HEK293 (cell line): ENCODE measurements at regions not wholly inside any gene's neighbourhood (a gene's known extent, or its start where the extent isn't known, plus 50 kb on each side); places are given as distances from the start of the nearest gene placed in this dataset.

Experiments
- CTCF ChIA-PET: fragments of 350-600 bp; formaldehyde crosslinking; extraction: SDS; loops from one replicate; lab custom pipeline; 2021; ENCODE audit warnings: antibody characterized with exemption; lab: Yijun Ruan, JAX
- POLR2A ChIA-PET: fragments of 300-600 bp; formaldehyde crosslinking; extraction: SDS; loops from one replicate; lab custom pipeline; 2020; ENCODE audit warnings: antibody characterized with exemption, inconsistent platforms; lab: Yijun Ruan, JAX
- H3K27ac ChIP-seq: fragments of 200-500 bp; sonication (Bioruptor generic); 2 replicates; pipeline ENCODE4 v1.5.1; 2014; ENCODE audit warnings: low read depth, low read length, control low read depth, inconsistent platforms; ENCODE audit errors: extremely low read depth
- H3K36me3 ChIP-seq, 2 experiments: fragments of 200-500 bp in 1 of 2; sonication (Bioruptor generic) in 1 of 2; 1 replicate in 1 of 2; 2 replicates in 1 of 2; pipeline ENCODE4 v1.5.1; 2014 to 2017; ENCODE audit warnings: inconsistent platforms in 2 of 2, low read length in 2 of 2; ENCODE audit not compliant: control insufficient read depth in 2 of 2, insufficient read depth in 1 of 2
- H3K4me1 ChIP-seq: fragments of 200-500 bp; sonication (Bioruptor generic); 2 replicates; pipeline ENCODE4 v1.5.1; 2014; ENCODE audit warnings: mild to moderate bottlenecking, low read length, inconsistent platforms; ENCODE audit not compliant: control insufficient read depth, insufficient read depth
- H3K4me3 ChIP-seq: 2 replicates; pipeline ENCODE4 v1.5.1; 2011; ENCODE audit warnings: low read depth, mild to moderate bottlenecking, control low read depth, low read length, moderate library complexity
- H3K9me3 ChIP-seq: fragments of 200-500 bp; sonication (Bioruptor generic); 2 replicates; pipeline ENCODE4 v1.5.1; 2014; ENCODE audit warnings: low read depth, low read length, inconsistent platforms; ENCODE audit not compliant: control insufficient read depth, insufficient read depth
- BCL6B ChIP-seq: fragments of 450-650 bp; formaldehyde crosslinking; IDR thresholded peaks from 2 replicates; pipeline ENCODE4 v1.5.1; 2017; ENCODE audit warnings: missing biosample characterization, missing genetic modification characterization
- GLIS2 ChIP-seq: fragments of 450-650 bp; formaldehyde crosslinking; IDR thresholded peaks from 2 replicates; pipeline ENCODE4 v1.5.1; 2016; ENCODE audit warnings: missing biosample characterization, missing genetic modification characterization
- INSM2 ChIP-seq: fragments of 450-650 bp; formaldehyde crosslinking; IDR thresholded peaks from 2 replicates; pipeline ENCODE4 v1.5.1; 2016; ENCODE audit warnings: missing biosample characterization, missing genetic modification characterization
- KLF7 ChIP-seq: fragments of 450-650 bp; formaldehyde crosslinking; IDR thresholded peaks from 2 replicates; pipeline ENCODE4 v1.5.1; 2016; ENCODE audit warnings: missing biosample characterization, missing genetic modification characterization, borderline replicate concordance
- KLF9 ChIP-seq: fragments of 450-650 bp; formaldehyde crosslinking; IDR thresholded peaks from 2 replicates; pipeline ENCODE4 v1.5.1; 2016; ENCODE audit warnings: missing biosample characterization, missing genetic modification characterization, low read depth
- OVOL3 ChIP-seq: fragments of 450-650 bp; formaldehyde crosslinking; IDR thresholded peaks from 2 replicates; pipeline ENCODE4 v1.5.1; 2016; ENCODE audit warnings: missing biosample characterization, missing genetic modification characterization
- PBX3 ChIP-seq: sonication (generic); formaldehyde crosslinking; IDR thresholded peaks from 2 replicates; pipeline ENCODE4 v1.8.1; 2022; ENCODE audit warnings: mild to moderate bottlenecking, moderate library complexity, missing genetic modification reagents
- PRDM6 ChIP-seq: fragments of 450-650 bp; formaldehyde crosslinking; IDR thresholded peaks from 2 replicates; pipeline ENCODE4 v1.5.1; 2017; ENCODE audit warnings: missing biosample characterization, missing genetic modification characterization
- YY1 ChIP-seq: fragments of 450-650 bp; formaldehyde crosslinking; IDR thresholded peaks from 2 replicates; pipeline ENCODE4 v1.5.1; 2018; ENCODE audit warnings: missing biosample characterization, missing genetic modification characterization
- ZBTB17 ChIP-seq: fragments of 450-650 bp; formaldehyde crosslinking; IDR thresholded peaks from 2 replicates; pipeline ENCODE4 v1.5.1; 2016; ENCODE audit warnings: missing biosample characterization, missing genetic modification characterization
- ZBTB44 ChIP-seq: fragments of 450-650 bp; IDR thresholded peaks from 2 replicates; pipeline ENCODE4 v1.5.1; 2018; ENCODE audit warnings: missing biosample characterization, mild to moderate bottlenecking, missing genetic modification characterization
- ZNF10 ChIP-seq: fragments of 450-650 bp; formaldehyde crosslinking; IDR thresholded peaks from 2 replicates; pipeline ENCODE4 v1.5.1; 2017; ENCODE audit warnings: missing biosample characterization, missing genetic modification characterization
- ZNF133 ChIP-seq: fragments of 450-650 bp; formaldehyde crosslinking; IDR thresholded peaks from 2 replicates; pipeline ENCODE4 v1.5.1; 2016; ENCODE audit warnings: missing biosample characterization, missing genetic modification characterization
- ZNF157 ChIP-seq: fragments of 450-650 bp; formaldehyde crosslinking; IDR thresholded peaks from 2 replicates; pipeline ENCODE4 v1.5.1; 2016; ENCODE audit warnings: missing biosample characterization, missing genetic modification characterization
- ZNF16 ChIP-seq: fragments of 450-650 bp; formaldehyde crosslinking; IDR thresholded peaks from 2 replicates; pipeline ENCODE4 v1.5.1; 2016; ENCODE audit warnings: low read depth, missing biosample characterization, missing genetic modification characterization
- ZNF174 ChIP-seq: fragments of 450-650 bp; formaldehyde crosslinking; IDR thresholded peaks from 2 replicates; pipeline ENCODE4 v1.5.0; 2017; ENCODE audit warnings: missing biosample characterization, mild to moderate bottlenecking, missing genetic modification characterization
- ZNF202 ChIP-seq: fragments of 450-650 bp; formaldehyde crosslinking; IDR thresholded peaks from 2 replicates; pipeline ENCODE4 v1.5.1; 2016; ENCODE audit warnings: missing biosample characterization, missing genetic modification characterization, borderline replicate concordance
- ZNF221 ChIP-seq: fragments of 450-650 bp; formaldehyde crosslinking; IDR thresholded peaks from 2 replicates; pipeline ENCODE4 v1.5.1; 2017; ENCODE audit warnings: missing biosample characterization, missing genetic modification characterization, borderline replicate concordance
- ZNF24 ChIP-seq: fragments of 450-650 bp; formaldehyde crosslinking; IDR thresholded peaks from 2 replicates; pipeline ENCODE4 v1.5.1; 2016; ENCODE audit warnings: missing biosample characterization, missing genetic modification characterization
- ZNF26 ChIP-seq: fragments of 450-650 bp; formaldehyde crosslinking; IDR thresholded peaks from 2 replicates; pipeline ENCODE4 v1.5.1; 2016; ENCODE audit warnings: missing biosample characterization, missing genetic modification characterization
- ZNF274 ChIP-seq, 2 experiments: fragments of 200-500 bp in 1 of 2; fragments of 450-650 bp in 1 of 2; sonication (Bioruptor generic) in 1 of 2; formaldehyde crosslinking in 1 of 2; IDR thresholded peaks; 2 replicates each; pipeline versions ENCODE4 v1.5.1 to v1.6.1; 2014 to 2016; ENCODE audit warnings: borderline replicate concordance in 1 of 2, inconsistent platforms in 1 of 2, low read length in 1 of 2, missing biosample characterization in 1 of 2, missing genetic modification characterization in 1 of 2
- ZNF623 ChIP-seq: fragments of 450-650 bp; formaldehyde crosslinking; IDR thresholded peaks from 2 replicates; pipeline ENCODE4 v1.5.1; 2016; ENCODE audit warnings: missing biosample characterization, missing genetic modification characterization
- ZNF624 ChIP-seq: fragments of 450-650 bp; formaldehyde crosslinking; IDR thresholded peaks from 2 replicates; pipeline ENCODE4 v1.5.1; 2017; ENCODE audit warnings: missing biosample characterization, missing genetic modification characterization
- ZNF664 ChIP-seq: fragments of 450-650 bp; formaldehyde crosslinking; IDR thresholded peaks from 2 replicates; pipeline ENCODE4 v1.5.1; 2016; ENCODE audit warnings: missing biosample characterization, missing genetic modification characterization

- H3K36me3 ChIP-seq = no peaks in the 10 kb centered on the region
- no peak overlapping the region for H3K27ac ChIP-seq
- H3K4me1 ChIP-seq = no peaks in the 10 kb centered on the region
- POLR2A ChIA-PET = no interaction called here
- H3K4me3 ChIP-seq = no peak overlapping the region
- H3K9me3 ChIP-seq = no peaks in the 10 kb centered on the region
- CTCF ChIA-PET = no interaction called here
- TF ChIP-seq ZNF16 (tag by site-specific recombination) (no peak), KLF7 (tag by site-specific recombination) (no peak), ZNF664 (tag by site-specific recombination) (no peak), ZNF133 (tag by site-specific recombination) (no peak), ZNF221 (no peak), ZNF624 (tag by site-specific recombination) (no peak), ZNF24 (tag by site-specific recombination) (no peak), BCL6B (tag by site-specific recombination) (no peak), ZNF202 (tag by site-specific recombination) (no peak), ZNF623 (no peak)
Measured at GRCh38 chr12:58248599-58248998, 307.2 kb downstream of the ATP23 start.

- POLR2A ChIA-PET = no interaction called here
Measured at GRCh38 chr12:58249610-58250009, 308.2 kb downstream of the ATP23 start.

GRCh38 chr12:58250077-58250476, 308.7 kb downstream of the ATP23 start:
- no peak overlapping the region for H3K4me3 ChIP-seq
- ChIA-PET CTCF (no interaction called here), POLR2A (interaction anchor here (0.7 kb wide), 1 partner anchor 168 kb away, joined by 3 read pairs; no protein-coding TSS in a partner anchor)
- H3K4me1 ChIP-seq = no peaks in the 10 kb centered on the region
- no peak overlapping the region for H3K27ac ChIP-seq
- H3K9me3 ChIP-seq = no peaks in the 10 kb centered on the region
- H3K36me3 ChIP-seq = no peaks in the 10 kb centered on the region
- TF ChIP-seq INSM2 (tag by site-specific recombination) (no peak), ZNF157 (tag by site-specific recombination) (no peak), ZNF274 (IDR thresholded peaks at IDR 0.05; ENCODE audit: low read length) (no peak), ZNF274 (tag by site-specific recombination; IDR thresholded peaks at IDR 0.05; ENCODE audit: borderline replicate concordance) (no peak), ZBTB44 (tag by site-specific recombination) (no peak), YY1 (tag by site-specific recombination) (no peak), ZNF26 (no peak)

More at GRCh38 chr12:58249610-58250009, 308.2 kb downstream of the ATP23 start:
- TF ChIP-seq ZBTB17 (tag by site-specific recombination) (no peak), ZNF10 (no peak), ZNF174 (tag by site-specific recombination) (no peak), KLF9 (no peak), PRDM6 (tag by site-specific recombination) (no peak), PBX3 (CRISPR knock-in tag) (no peak), GLIS2 (no peak), OVOL3 (tag by site-specific recombination) (no peak)
- Histone ChIP-seq H3K4me1 (no peaks in the 10 kb centered on the region), H3K4me3 (no peak overlapping the region), H3K9me3 (no peaks in the 10 kb centered on the region), H3K36me3 (no peaks in the 10 kb centered on the region), H3K27ac (no peak overlapping the region)
- CTCF ChIA-PET = no interaction called here
